Gastroesophageal sphincter (tissue), 4 donors: ENCODE measurements at regions not wholly inside any gene's neighbourhood (a gene's known extent, or its start where the extent isn't known, plus 50 kb on each side); places are given as distances from the start of the nearest gene placed in this dataset.

ENCODE experiments used
- ATAC-seq: fragments of 150-250 bp; one replicate; pipeline ENCODE4 v1.9.1; 2016; ENCODE audit warnings: mild to moderate bottlenecking, moderate library complexity
- H3K27ac ChIP-seq, 4 donors: fragments of 200-600 bp; sonication (generic) in 3 of 4; 1 replicate in 3 of 4; 2 replicates in 1 of 4; pipeline ENCODE4 v1.5.1; 2016 to 2019
- H3K27me3 ChIP-seq: fragments of 200-600 bp; sonication (generic); one replicate; pipeline ENCODE4 v1.5.1; 2019
- H3K36me3 ChIP-seq, 2 donors: fragments of 200-600 bp; sonication (generic); one replicate each; pipeline ENCODE4 v1.5.1; 2019; ENCODE audit warnings: control low read depth in 1 of 2
- H3K4me1 ChIP-seq, 3 donors: fragments of 200-600 bp; sonication (generic); 1 replicate in 2 of 3; 2 replicates in 1 of 3; pipeline ENCODE4 v1.5.1; 2016 to 2019; ENCODE audit warnings: control low read depth in 2 of 3
- H3K4me3 ChIP-seq, 2 donors: fragments of 200-600 bp; sonication (generic); one replicate each; pipeline ENCODE4 v1.5.1; 2019; ENCODE audit warnings: mild to moderate bottlenecking in 1 of 2, moderate library complexity in 1 of 2
- H3K9me3 ChIP-seq, 3 donors: fragments of 200-600 bp; sonication (generic); one replicate each; pipeline ENCODE4 v1.5.1; 2017 to 2019; ENCODE audit warnings: control low read depth in 2 of 3
- EP300 ChIP-seq: sonication (generic); formaldehyde crosslinking; IDR thresholded peaks from one replicate; pipeline ENCODE4 v1.6.1; 2017; ENCODE audit warnings: antibody characterized with exemption, mild to moderate bottlenecking
- POLR2A ChIP-seq, 2 donors: fragments of 450-650 bp; IDR thresholded peaks; one replicate each; pipeline ENCODE4 v1.6.1; 2017; ENCODE audit warnings: antibody characterized with exemption in 2 of 2, mild to moderate bottlenecking in 2 of 2, moderate library complexity in 1 of 2
- POLR2AphosphoS5 ChIP-seq: sonication (generic); formaldehyde crosslinking; IDR thresholded peaks from one replicate; pipeline ENCODE4 v1.6.1; 2017; ENCODE audit warnings: antibody characterized with exemption
- WGBS, 2 donors: methylation state at CpG; one replicate each; pipeline ENCODE4 v1.1.5; 2018; ENCODE audit warnings: low coverage in 1 of 2; 5-methylcytosine and 5-hydroxymethylcytosine counted together
- TF ChIP-seq, protein P1 (sequence below), 4 experiments: fragments of 200-600 bp in 2 of 4; fragments of 450-650 bp in 2 of 4; sonication (generic) in 1 of 4; IDR thresholded peaks; one replicate each; pipeline ENCODE4 v1.5.1; 2017 to 2019; ENCODE audit warnings: antibody characterized with exemption in 4 of 4, mild to moderate bottlenecking in 2 of 4, moderate library complexity in 2 of 4

- ATAC-seq: peak; percentile 84
Observed at GRCh38 chr5:68007451-68007850, 208.1 kb upstream of the PIK3R1 start.

GRCh38 chr5:68002836-68003235 is 212.7 kb upstream of the PIK3R1 start:
- H3K4me3 ChIP-seq: no peak overlapping the region
- H3K9me3 ChIP-seq: no peaks in the 10 kb centered on the region
- H3K27ac ChIP-seq: no peak overlapping the region
- H3K27me3 ChIP-seq: no peaks in the 10 kb centered on the region
- WGBS, 2 donors: 85 to 100% methylated on average over 1 to 2 of the region's 3 CpGs
- ATAC-seq: no peak
- H3K4me1 ChIP-seq: peaks cover 0 to 19% (median 9%) of the 10 kb centered on the region in 3 donors
- TF ChIP-seq POLR2AphosphoS5: no peak
- TF ChIP-seq, protein P1, sequence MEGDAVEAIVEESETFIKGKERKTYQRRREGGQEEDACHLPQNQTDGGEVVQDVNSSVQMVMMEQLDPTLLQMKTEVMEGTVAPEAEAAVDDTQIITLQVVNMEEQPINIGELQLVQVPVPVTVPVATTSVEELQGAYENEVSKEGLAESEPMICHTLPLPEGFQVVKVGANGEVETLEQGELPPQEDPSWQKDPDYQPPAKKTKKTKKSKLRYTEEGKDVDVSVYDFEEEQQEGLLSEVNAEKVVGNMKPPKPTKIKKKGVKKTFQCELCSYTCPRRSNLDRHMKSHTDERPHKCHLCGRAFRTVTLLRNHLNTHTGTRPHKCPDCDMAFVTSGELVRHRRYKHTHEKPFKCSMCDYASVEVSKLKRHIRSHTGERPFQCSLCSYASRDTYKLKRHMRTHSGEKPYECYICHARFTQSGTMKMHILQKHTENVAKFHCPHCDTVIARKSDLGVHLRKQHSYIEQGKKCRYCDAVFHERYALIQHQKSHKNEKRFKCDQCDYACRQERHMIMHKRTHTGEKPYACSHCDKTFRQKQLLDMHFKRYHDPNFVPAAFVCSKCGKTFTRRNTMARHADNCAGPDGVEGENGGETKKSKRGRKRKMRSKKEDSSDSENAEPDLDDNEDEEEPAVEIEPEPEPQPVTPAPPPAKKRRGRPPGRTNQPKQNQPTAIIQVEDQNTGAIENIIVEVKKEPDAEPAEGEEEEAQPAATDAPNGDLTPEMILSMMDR (IDR thresholded peaks at IDR 0.05): no peak
- TF ChIP-seq EP300: no peak
- no peak for TF ChIP-seq POLR2A (IDR thresholded peaks at IDR 0.05)
- H3K36me3 ChIP-seq: no peaks in the 10 kb centered on the region

More at GRCh38 chr5:68007451-68007850, 208.1 kb upstream of the PIK3R1 start:
- no peaks in the 10 kb centered on the region for H3K9me3 ChIP-seq
- no peaks in the 10 kb centered on the region for H3K4me1 ChIP-seq
- H3K4me3 ChIP-seq: no peak overlapping the region
- no peaks in the 10 kb centered on the region for H3K36me3 ChIP-seq
- H3K27me3 ChIP-seq: no peaks in the 10 kb centered on the region
- TF ChIP-seq POLR2AphosphoS5 (peak; percentile 31), EP300 (no peak), POLR2A (IDR thresholded peaks at IDR 0.05) (no peak)
- TF ChIP-seq, protein P1 (IDR thresholded peaks at IDR 0.05): no peak
- 46 to 59% methylated on average over 3 of the region's 3 CpGs for WGBS, 2 donors
- H3K27ac ChIP-seq: no peak overlapping the region

GRCh38 chr5:68000805-68001204 is 214.8 kb upstream of the PIK3R1 start:
- no peak for ATAC-seq
- H3K9me3 ChIP-seq: no peaks in the 10 kb centered on the region

DNA sequence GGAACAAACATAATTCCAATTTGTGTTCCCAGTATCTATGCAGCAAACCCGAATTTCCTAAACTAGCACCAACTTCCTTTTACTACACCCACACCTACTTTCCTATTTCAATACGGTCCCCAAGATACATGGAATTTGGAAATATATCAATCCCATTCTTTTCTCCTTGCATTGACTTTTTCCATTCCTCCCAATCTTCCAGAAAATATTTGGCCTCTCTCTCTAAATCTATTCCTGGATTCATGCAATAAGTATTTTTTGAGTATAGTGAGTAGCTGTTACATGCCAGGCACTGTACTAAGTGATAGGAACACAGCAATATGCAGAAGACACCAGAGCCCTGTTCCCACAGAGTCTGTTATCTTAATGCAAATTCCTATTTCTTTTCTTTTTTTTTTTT is 216.2 kb upstream of the PIK3R1 start:
- WGBS, 2 donors: 44 to 62% methylated on average over 2 of the region's 2 CpGs
- Histone ChIP-seq H3K27ac (peak overlapping the region; percentile 67 to 83 (median 82)), H3K4me3 (no peak overlapping the region), H3K4me1 (peaks cover 0 to 34% (median 13%) of the 10 kb centered on the region in 3 donors), H3K9me3 (no peaks in the 10 kb centered on the region), H3K27me3 (no peaks in the 10 kb centered on the region), H3K36me3 (no peaks in the 10 kb centered on the region)
- no peak for TF ChIP-seq EP300
- TF ChIP-seq, protein P1 (IDR thresholded peaks at IDR 0.05): no peak
- no peak for TF ChIP-seq POLR2A (IDR thresholded peaks at IDR 0.05)
- TF ChIP-seq POLR2AphosphoS5: no peak
- ATAC-seq: no peak

More at GRCh38 chr5:68000805-68001204, 214.8 kb upstream of the PIK3R1 start:
- Histone ChIP-seq H3K4me1 (peaks cover 0 to 34% (median 13%) of the 10 kb centered on the region in 3 donors), H3K27ac (peak overlapping the region in 2 of 4 donors; percentile 82 to 83), H3K4me3 (no peak overlapping the region), H3K27me3 (no peaks in the 10 kb centered on the region), H3K36me3 (no peaks in the 10 kb centered on the region)
- TF ChIP-seq EP300: no peak
- TF ChIP-seq, protein P1 (IDR thresholded peaks at IDR 0.05): no peak
- no peak for TF ChIP-seq POLR2A (IDR thresholded peaks at IDR 0.05)
- TF ChIP-seq POLR2AphosphoS5: no peak

GRCh38 chr5:67998709-67999261 is 216.8 kb upstream of the PIK3R1 start:
- peak; percentile 85 for ATAC-seq
- Histone ChIP-seq H3K27me3 (no peaks in the 10 kb centered on the region), H3K27ac (peak overlapping the region; percentile 67 to 83 (median 82)), H3K9me3 (no peaks in the 10 kb centered on the region), H3K4me1 (peaks cover 0 to 35% (median 13%) of the 10 kb centered on the region in 3 donors), H3K36me3 (no peaks in the 10 kb centered on the region), H3K4me3 (no peak overlapping the region)
- peak; percentile 67 for TF ChIP-seq POLR2AphosphoS5
- peak; percentile 42 for TF ChIP-seq EP300
- TF ChIP-seq POLR2A (IDR thresholded peaks at IDR 0.05): no peak
- TF ChIP-seq, protein P1 (IDR thresholded peaks at IDR 0.05): no peak
- WGBS, 2 donors: 37 to 64% methylated on average over 2 to 4 of the region's 7 CpGs
